Adipocyte (in vitro differentiated cells): ENCODE measurements at regions not wholly inside any gene's neighbourhood (a gene's known extent, or its start where the extent isn't known, plus 50 kb on each side); places are given as distances from the start of the nearest gene placed in this dataset.
"Not testable (repeated sequence)": the region's sequence is repeated elsewhere in the genome, so short reads cannot be mapped to it uniquely, and the experiment has no call there.

ENCODE experiments used
- DNase-seq: peaks from one replicate; pipeline ENCODE4 v3.0.0-alpha.2; 2015; ENCODE audit warnings: low read depth
- H3K27me3 ChIP-seq: replicated peaks from 2 replicates; pipeline ENCODE4 v1.7.0; 2013; ENCODE audit warnings: mild to moderate bottlenecking, low read length, moderate library complexity; ENCODE audit not compliant: control insufficient read depth, insufficient read depth
- H3K36me3 ChIP-seq: 2 replicates; pipeline ENCODE4 v1.7.0; 2013; ENCODE audit warnings: low read length, mild to moderate bottlenecking, moderate library complexity; ENCODE audit not compliant: control insufficient read depth, insufficient read depth, severe bottlenecking
- H3K4me1 ChIP-seq: 2 replicates; pipeline ENCODE4 v1.7.0; 2013; ENCODE audit warnings: mild to moderate bottlenecking, low read length, moderate library complexity; ENCODE audit not compliant: control insufficient read depth, insufficient read depth
- H3K4me3 ChIP-seq: 2 replicates; pipeline ENCODE4 v1.7.0; 2013; ENCODE audit warnings: mild to moderate bottlenecking, low read length, moderate library complexity
- H3K9ac ChIP-seq: 2 replicates; pipeline ENCODE4 v1.7.0; 2013; ENCODE audit warnings: mild to moderate bottlenecking, low read length, moderate library complexity
- H3K9me3 ChIP-seq: 2 replicates; pipeline ENCODE4 v1.7.0; 2013; ENCODE audit warnings: mild to moderate bottlenecking, low read length, moderate library complexity; ENCODE audit not compliant: control insufficient read depth

DNA sequence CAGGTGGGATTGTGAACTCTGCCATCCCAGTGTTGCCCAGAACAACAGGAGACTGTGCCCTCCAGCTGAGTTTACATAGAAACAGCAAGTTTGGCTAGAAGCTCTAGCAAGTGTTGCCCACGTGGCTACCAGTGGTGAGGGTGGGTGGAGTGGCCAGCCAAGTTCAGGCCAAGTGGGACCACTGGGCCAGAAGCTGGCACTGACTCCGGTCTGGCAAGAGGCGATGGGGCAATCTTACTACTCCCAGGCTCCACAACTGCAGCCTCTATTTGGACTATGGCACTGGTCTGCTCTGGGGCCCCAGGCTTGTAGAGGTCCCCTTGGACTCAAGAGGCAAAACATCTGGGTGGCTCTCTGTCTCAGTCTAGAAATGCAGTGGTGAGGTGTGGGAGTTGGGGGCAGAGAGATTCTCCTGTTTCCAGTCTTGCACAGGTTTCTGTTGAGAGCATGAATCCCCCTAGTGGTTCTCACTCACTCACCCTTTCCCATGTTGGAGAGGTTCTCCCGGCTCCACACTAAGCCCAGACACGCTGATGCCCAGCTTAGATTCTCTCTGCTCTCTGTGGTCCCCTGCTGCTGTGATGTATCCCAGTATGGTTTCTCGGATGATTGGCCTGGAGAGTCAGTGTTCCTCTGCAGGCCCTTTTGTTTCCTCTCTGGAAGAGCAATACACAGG is 615.3 kb downstream of the PDHA2 start:
- no peaks in the 10 kb centered on the region for H3K27me3 ChIP-seq
- H3K36me3 ChIP-seq, result no peaks in the 10 kb centered on the region
- no peak overlapping the region for H3K4me3 ChIP-seq
- no peaks in the 10 kb centered on the region for H3K4me1 ChIP-seq
- no peaks in the 10 kb centered on the region for H3K9me3 ChIP-seq
- DNase-seq, result no peak
- no peak overlapping the region for H3K9ac ChIP-seq

DNA sequence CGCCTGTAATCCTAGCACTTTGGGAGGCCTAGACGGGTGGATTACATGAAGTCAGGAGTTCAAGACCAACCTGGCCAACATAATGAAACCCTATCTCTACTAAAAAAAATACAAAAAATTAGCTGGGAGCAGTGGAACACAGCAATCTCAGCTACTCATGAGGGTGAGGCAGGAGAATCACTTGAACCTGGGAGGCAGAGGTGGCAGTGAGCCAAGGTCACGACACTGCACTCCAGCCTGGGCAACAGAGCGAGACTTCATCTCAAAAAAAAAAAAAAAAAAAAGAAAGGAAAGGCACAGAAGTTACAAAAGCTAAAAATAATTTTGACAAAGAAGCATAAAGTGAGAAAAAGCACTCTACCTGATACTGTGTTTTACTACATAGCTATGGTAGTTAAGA is 618.1 kb downstream of the PDHA2 start:
- not testable (repeated sequence) for H3K4me3 ChIP-seq, H3K36me3 ChIP-seq, H3K4me1 ChIP-seq, H3K9ac ChIP-seq, H3K9me3 ChIP-seq, H3K27me3 ChIP-seq, DNase-seq

DNA sequence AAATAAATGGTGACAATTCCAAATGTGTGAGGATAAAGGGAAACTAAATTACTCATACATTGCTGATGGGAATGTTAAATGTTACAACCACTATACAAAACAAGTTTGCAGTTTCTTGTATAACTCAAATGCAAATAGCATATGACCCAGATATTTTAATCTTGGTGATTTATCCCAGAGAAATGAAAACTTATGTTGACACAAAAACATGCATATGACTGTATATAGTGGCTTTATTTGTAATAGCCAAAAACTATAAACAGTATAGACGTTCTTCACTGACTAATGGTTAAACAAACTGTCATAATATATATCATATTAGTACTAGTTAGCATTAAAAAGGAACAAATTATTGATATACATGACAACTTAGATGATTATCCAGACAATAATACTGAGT is 619.2 kb downstream of the PDHA2 start:
- H3K4me3 ChIP-seq, result no peak overlapping the region
- H3K9ac ChIP-seq, result no peak overlapping the region
- H3K4me1 ChIP-seq, result no peaks in the 10 kb centered on the region
- no peaks in the 10 kb centered on the region for H3K27me3 ChIP-seq
- no peaks in the 10 kb centered on the region for H3K36me3 ChIP-seq
- H3K9me3 ChIP-seq, result no peaks in the 10 kb centered on the region
- DNase-seq, result no peak

DNA sequence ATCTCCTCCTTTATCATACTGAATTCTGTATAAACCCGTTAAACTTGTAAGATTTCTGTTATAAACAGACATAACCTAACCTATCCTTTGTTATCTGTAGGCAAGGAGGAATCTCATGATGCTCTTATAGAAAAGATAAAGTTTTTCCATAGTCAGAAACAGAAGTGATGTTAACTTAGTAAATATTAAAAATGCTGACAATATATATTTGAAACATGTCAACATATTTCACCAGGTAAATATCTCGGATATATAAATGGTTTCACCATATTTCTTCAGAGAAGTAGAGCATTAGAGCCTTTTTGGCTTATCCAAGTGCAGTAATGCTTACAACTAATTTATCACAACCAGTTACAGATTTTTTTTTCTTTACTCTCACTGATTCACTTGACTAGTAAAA is 625.9 kb downstream of the PDHA2 start:
- no peak for DNase-seq
- Histone ChIP-seq H3K9me3 (no peaks in the 10 kb centered on the region), H3K4me1 (no peaks in the 10 kb centered on the region), H3K36me3 (no peaks in the 10 kb centered on the region), H3K4me3 (no peak overlapping the region), H3K9ac (no peak overlapping the region), H3K27me3 (no peaks in the 10 kb centered on the region)

DNA sequence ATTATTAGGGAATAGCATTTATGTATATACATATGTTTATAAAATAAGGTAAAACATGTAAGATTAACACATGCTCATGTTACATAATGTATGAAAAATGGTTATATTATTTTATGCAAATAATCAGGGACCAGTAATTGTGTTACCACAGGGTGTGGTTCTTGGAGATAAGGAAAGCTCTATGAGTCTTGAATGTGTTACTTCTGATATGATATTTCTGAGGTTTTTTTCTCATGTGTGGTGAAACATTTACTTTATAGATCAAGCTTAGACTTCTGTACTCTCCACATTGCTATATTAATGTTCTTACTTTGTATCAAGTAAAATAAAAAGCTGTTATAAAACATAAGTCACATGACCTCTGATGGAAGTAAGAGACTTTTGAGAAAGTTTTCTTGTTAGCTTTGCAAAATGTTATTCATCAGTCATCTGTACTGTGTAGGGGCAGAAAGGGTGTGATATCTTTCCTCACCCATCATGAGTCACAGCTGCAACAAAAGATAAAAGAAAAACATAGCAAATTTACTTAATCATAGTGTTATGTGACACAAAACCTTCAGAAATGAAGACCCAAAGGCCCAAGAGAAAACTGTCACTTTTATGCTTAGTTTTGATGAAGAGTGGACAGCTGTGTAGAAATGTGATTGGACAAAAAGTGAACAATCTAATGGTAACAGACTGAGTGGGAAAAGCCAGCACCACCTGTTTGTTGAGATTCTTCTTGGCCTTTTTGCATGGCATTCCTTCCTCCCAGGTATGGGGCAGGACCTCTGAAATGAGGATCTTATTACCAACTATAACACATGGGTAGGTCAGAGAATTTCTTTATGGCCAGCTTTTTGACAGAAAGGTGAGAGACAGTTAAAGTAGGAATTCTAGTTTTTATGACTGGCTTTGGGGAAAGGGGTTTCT is 632.3 kb downstream of the PDHA2 start:
- Histone ChIP-seq H3K9ac (no peak overlapping the region), H3K36me3 (no peaks in the 10 kb centered on the region), H3K4me3 (no peak overlapping the region), H3K27me3 (no peaks in the 10 kb centered on the region), H3K4me1 (no peaks in the 10 kb centered on the region), H3K9me3 (peaks cover 12% of the 10 kb centered on the region)
- no peak for DNase-seq

DNA sequence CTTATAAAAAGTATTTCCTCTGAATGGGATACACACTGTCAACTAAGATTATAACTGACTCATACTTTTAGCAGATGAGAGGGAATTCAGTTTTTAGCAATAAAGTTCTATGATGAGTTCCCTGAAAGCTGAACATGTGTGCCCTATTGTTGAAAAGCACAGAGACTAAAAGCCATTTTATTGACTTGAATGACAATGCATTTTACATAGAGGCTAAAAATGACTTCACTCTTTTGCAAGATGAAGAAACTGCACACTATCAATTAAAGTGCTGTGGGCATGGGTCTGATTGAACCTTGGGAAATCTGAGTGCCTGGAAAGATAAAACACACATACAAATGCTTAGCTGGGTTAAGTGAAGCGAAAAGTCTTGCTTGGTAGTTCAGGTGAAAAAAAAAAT is 633.4 kb downstream of the PDHA2 start:
- Histone ChIP-seq H3K27me3 (no peaks in the 10 kb centered on the region), H3K36me3 (no peaks in the 10 kb centered on the region), H3K9ac (no peak overlapping the region), H3K4me3 (no peak overlapping the region), H3K9me3 (peaks cover 12% of the 10 kb centered on the region), H3K4me1 (no peaks in the 10 kb centered on the region)
- DNase-seq, result no peak

DNA sequence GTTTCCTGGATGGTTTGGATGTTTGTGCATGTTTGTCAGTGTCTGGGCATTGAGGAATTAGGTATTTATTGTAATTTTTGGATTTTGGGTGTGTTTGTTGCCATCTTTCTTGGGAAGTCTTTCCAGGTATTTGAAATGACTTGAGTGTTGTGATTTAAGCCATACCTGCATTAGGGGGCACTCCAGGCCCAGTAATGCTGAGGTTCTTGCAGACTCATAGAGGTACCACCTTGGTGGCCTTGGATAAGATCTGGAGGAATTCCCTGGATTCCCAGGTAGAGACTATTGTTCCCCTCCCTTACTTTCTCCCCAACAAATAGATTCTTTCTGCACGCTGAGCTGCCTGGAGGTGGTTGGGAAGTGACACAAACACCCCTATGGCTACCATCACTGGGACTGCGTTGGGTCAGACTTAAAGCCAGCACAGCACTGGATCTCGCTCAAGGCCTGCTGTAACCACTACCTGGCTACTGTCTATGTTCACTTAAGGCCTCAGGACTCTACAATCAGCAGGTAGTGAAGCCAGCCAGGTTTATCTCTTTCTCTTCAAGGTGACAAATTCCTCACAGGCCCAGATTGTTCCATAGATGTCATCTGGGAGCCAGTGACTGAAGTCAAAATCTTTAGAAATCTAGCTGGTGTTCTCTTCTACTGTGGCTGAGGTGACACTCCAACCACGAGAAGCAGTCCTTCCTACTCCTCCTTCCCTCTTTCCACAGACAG is 643.6 kb downstream of the PDHA2 start:
- no peaks in the 10 kb centered on the region for H3K27me3 ChIP-seq
- no peaks in the 10 kb centered on the region for H3K36me3 ChIP-seq

DNA sequence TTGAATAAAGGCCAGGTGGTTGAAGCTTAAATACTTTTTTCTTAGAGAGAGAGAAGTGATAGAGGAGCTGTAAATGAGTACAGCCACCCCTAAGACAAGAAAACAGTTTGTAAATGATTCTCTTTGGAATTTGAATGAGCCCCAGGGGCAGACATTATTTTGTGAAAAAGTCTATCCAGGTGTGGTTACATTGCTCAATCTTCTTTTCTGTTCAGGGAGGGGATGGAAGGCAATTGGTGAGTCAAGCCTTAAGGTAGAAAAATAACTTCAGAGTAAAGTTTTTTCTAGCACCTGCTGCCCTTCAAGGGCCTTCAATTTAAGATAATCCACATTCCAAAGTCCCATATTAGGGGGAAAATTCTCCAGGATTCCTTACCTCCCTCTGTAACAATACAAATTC is 646.7 kb downstream of the PDHA2 start:
- Histone ChIP-seq H3K27me3 (no peaks in the 10 kb centered on the region), H3K4me1 (no peaks in the 10 kb centered on the region), H3K9me3 (no peaks in the 10 kb centered on the region), H3K36me3 (no peaks in the 10 kb centered on the region), H3K4me3 (no peak overlapping the region), H3K9ac (no peak overlapping the region)
- DNase-seq, result no peak

More for the DNA sequence above, 643.6 kb downstream of the PDHA2 start:
- DNase-seq, result no peak
- H3K9ac ChIP-seq, result no peak overlapping the region
- H3K4me3 ChIP-seq, result no peak overlapping the region
- H3K9me3 ChIP-seq, result no peaks in the 10 kb centered on the region
- H3K4me1 ChIP-seq, result no peaks in the 10 kb centered on the region

DNA sequence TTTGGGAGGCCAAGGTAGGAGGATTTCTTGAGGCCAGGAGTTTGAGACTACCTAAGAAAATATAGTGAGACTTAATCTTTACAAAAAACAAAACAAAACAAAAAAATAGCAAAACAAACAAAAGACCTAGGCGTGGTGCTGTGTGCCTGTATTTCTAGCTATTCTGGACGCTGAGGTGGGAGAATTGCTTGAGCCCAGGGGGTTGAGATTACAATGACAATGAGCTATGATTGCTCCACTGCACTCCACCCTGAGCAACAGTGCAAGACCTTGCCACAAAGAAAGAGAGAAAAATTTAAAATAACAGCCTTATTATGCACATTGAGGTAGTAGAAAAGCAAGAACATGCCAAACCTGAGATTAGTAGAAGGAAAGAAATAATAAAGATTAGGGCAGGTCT is 657.7 kb downstream of the PDHA2 start:
- no peaks in the 10 kb centered on the region for H3K4me1 ChIP-seq
- H3K36me3 ChIP-seq, result no peaks in the 10 kb centered on the region
- peaks cover 5% of the 10 kb centered on the region for H3K9me3 ChIP-seq
- no peaks in the 10 kb centered on the region for H3K27me3 ChIP-seq
- no peak for DNase-seq
- no peak overlapping the region for H3K4me3 ChIP-seq
- no peak overlapping the region for H3K9ac ChIP-seq

DNA sequence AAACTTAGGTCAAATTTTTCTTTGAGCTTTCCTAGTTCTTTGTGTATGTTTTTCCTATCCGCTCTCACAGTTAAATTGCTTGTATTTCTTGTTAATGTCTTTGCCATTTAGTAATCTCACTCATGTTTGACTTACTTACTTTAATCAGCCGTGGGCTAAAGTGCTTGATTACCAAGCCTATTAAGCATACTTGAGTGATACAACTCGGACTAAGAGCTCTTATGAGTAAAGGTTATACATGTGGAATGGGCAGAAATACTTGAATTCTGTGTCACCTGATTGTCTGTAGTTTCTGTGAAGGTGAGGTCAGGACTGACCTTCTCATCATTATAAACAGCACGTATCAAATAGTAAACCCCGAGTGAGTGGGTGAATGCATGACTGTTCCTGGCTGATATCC is 664.5 kb downstream of the PDHA2 start:
- no peak for DNase-seq
- no peak overlapping the region for H3K9ac ChIP-seq
- no peaks in the 10 kb centered on the region for H3K36me3 ChIP-seq
- H3K9me3 ChIP-seq, result no peaks in the 10 kb centered on the region
- H3K4me3 ChIP-seq, result no peak overlapping the region
- no peaks in the 10 kb centered on the region for H3K27me3 ChIP-seq
- no peaks in the 10 kb centered on the region for H3K4me1 ChIP-seq

DNA sequence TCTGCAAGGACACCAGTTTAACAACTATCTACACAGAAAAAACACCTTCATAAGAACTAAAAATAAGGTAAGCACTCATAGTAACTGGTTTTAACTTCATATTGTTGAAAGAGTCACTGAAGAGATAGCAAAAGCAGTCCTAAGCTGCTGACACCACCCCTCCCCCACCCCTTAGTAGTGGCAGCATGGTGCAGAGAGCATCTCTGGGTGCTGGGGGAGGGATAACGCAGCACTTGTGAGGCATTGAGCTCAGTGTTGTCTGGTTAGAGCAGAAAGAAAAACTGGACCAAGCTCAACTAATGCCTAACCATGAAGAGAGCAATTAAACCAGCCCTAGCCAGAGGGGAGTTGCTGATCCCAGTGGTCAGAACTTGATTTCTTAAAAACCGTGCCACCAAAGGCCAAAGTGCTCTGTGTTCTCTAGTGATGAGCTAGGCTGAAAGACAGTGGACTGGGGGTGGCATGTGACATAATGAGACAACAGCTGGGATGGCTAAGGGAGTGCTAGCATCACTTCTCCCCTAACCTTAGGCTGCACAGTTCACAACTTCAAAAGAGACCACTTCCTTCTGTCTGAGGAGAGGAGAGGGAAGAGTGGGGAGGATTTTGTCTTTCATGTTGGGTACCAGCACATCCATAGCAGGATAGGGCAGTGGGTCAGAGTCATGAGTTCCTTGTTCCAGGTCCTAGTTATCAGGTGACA is 669.3 kb downstream of the PDHA2 start:
- Histone ChIP-seq H3K9me3 (no peaks in the 10 kb centered on the region), H3K36me3 (no peaks in the 10 kb centered on the region), H3K9ac (no peak overlapping the region), H3K27me3 (no peaks in the 10 kb centered on the region), H3K4me3 (no peak overlapping the region), H3K4me1 (no peaks in the 10 kb centered on the region)
- DNase-seq, result no peak
